Heart left ventricle (tissue), 13 donors: ENCODE measurements at regions not wholly inside any gene's neighbourhood (a gene's known extent, or its start where the extent isn't known, plus 50 kb on each side); places are given as distances from the start of the nearest gene placed in this dataset.

ENCODE experiments used
- POLR2A ChIP-seq, 2 donors: fragments of 450-650 bp; IDR thresholded peaks; one replicate each; pipeline ENCODE4 v1.6.1; 2017; ENCODE audit warnings: antibody characterized with exemption in 2 of 2, mild to moderate bottlenecking in 2 of 2, moderate library complexity in 2 of 2
- TF ChIP-seq, protein P1 (sequence below), 12 donors: fragments of 200-600 bp; sonication (generic) in 4 of 12; IDR thresholded peaks; one replicate each; pipeline versions ENCODE4 v1.5.0 to v1.8.0; 2018 to 2022; ENCODE audit warnings: antibody characterized with exemption in 12 of 12, mild to moderate bottlenecking in 5 of 12
- donor health status: ischemic (EF 13 %, LVEDD 7.1; RV severe dilation, severe dysfunction).
- donor health status: DM: no; HTN: yes; CAD: no.
- donor health status: DM: no; HTN: no; CAD: no.
- donor health status: ischemic (EF 25% LVEDD 6.9; RV normal size, moderate dysfunction).
- donor health status: ischemic (EF 25% LVEDD 5.7; RV mildly dilated, moderate dysfunction).
- donor health status: ischemic (EF 35%, LVEDD 5.7; RV mildly dilated, moderate dysfunction).
- donor health status: nonischemic (EF 11% LVEDD 7.7; RV severe dilation, severe dysfunction).
- donor health status: DM: yes; HTN: yes; CAD: no.
- donor health status: PGD.
- donor health status: ischemic (EF 29% LVEDD 5.4; RV normal size, mild dysfunction).
- donor health status: nonischemic (EF 23%, LVEDD 6.1; RV moderate dilation, normal function).

- TF ChIP-seq, protein P1, sequence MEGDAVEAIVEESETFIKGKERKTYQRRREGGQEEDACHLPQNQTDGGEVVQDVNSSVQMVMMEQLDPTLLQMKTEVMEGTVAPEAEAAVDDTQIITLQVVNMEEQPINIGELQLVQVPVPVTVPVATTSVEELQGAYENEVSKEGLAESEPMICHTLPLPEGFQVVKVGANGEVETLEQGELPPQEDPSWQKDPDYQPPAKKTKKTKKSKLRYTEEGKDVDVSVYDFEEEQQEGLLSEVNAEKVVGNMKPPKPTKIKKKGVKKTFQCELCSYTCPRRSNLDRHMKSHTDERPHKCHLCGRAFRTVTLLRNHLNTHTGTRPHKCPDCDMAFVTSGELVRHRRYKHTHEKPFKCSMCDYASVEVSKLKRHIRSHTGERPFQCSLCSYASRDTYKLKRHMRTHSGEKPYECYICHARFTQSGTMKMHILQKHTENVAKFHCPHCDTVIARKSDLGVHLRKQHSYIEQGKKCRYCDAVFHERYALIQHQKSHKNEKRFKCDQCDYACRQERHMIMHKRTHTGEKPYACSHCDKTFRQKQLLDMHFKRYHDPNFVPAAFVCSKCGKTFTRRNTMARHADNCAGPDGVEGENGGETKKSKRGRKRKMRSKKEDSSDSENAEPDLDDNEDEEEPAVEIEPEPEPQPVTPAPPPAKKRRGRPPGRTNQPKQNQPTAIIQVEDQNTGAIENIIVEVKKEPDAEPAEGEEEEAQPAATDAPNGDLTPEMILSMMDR (IDR thresholded peaks at IDR 0.05), result no peak
- no peak for TF ChIP-seq POLR2A (IDR thresholded peaks at IDR 0.05)
These were observed 77.0 kb downstream of the IRX2 start for GRCh38 chr5:2674456-2674855.
